ENCODE measurements at regions not wholly inside any gene's neighbourhood (a gene's known extent, or its start where the extent isn't known, plus 50 kb on each side); places are given as distances from the start of the nearest gene placed in this dataset.

- no peak for DNase-seq (ENCODE audit: low spot score)
- in situ Hi-C loops (cut with HindIII; ENCODE audit: low sequenced_read_pairs) = no loop called here
Measured at GRCh38 chr3:164209363-164209762, 868.9 kb downstream of the SI start.

- in situ Hi-C loops (cut with HindIII; ENCODE audit: low sequenced_read_pairs) = no loop called here
- no peak for DNase-seq (ENCODE audit: low spot score)
Measured at GRCh38 chr3:164208821-164209220, 869.5 kb downstream of the SI start.

- in situ Hi-C loops (cut with HindIII; ENCODE audit: low sequenced_read_pairs) = no loop called here
- DNase-seq (ENCODE audit: low spot score) = no peak
Measured at GRCh38 chr3:164208048-164208447, 870.2 kb downstream of the SI start.

GRCh38 chr3:164200053-164200823 lies 878.1 kb downstream of the SI start:
- no peak for DNase-seq (ENCODE audit: low spot score)
- in situ Hi-C loops (cut with HindIII; ENCODE audit: low sequenced_read_pairs) = no loop called here

- no peak for DNase-seq (ENCODE audit: low spot score)
- in situ Hi-C loops (cut with HindIII; ENCODE audit: low sequenced_read_pairs) = no loop called here
Measured at GRCh38 chr3:164196477-164196876, 881.8 kb downstream of the SI start.

GRCh38 chr3:164194842-164195241 lies 883.5 kb downstream of the SI start:
- in situ Hi-C loops (cut with HindIII; ENCODE audit: low sequenced_read_pairs) = no loop called here
- DNase-seq (ENCODE audit: low spot score) = no peak

- DNase-seq (ENCODE audit: low spot score) = no peak
- in situ Hi-C loops (cut with HindIII; ENCODE audit: low sequenced_read_pairs) = no loop called here
Measured at GRCh38 chr3:164192974-164193373, 885.3 kb downstream of the SI start.

GRCh38 chr3:164190566-164190965 lies 887.7 kb downstream of the SI start:
- in situ Hi-C loops (cut with HindIII; ENCODE audit: low sequenced_read_pairs) = no loop called here
- DNase-seq (ENCODE audit: low spot score) = no peak

- no peak for DNase-seq (ENCODE audit: low spot score)
Measured at GRCh38 chr3:164186095-164186494, 892.2 kb downstream of the SI start.

GRCh38 chr3:164179110-164179774 lies 899.1 kb downstream of the SI start:
- DNase-seq (ENCODE audit: low spot score) = no peak
- in situ Hi-C loops (cut with HindIII; ENCODE audit: low sequenced_read_pairs) = no loop called here

More at GRCh38 chr3:164186095-164186494, 892.2 kb downstream of the SI start:
- in situ Hi-C loops (cut with HindIII; ENCODE audit: low sequenced_read_pairs) = no loop called here

GRCh38 chr3:164174059-164174458 lies 904.2 kb downstream of the SI start:
- in situ Hi-C loops (cut with HindIII; ENCODE audit: low sequenced_read_pairs) = no loop called here
- no peak for DNase-seq (ENCODE audit: low spot score)

GRCh38 chr3:164155400-164155799 lies 922.9 kb downstream of the SI start:
- DNase-seq (ENCODE audit: low spot score) = no peak

GRCh38 chr3:164144824-164145223 lies 933.5 kb downstream of the SI start:
- DNase-seq (ENCODE audit: low spot score) = no peak
- in situ Hi-C loops (cut with HindIII; ENCODE audit: low sequenced_read_pairs) = no loop called here

More at GRCh38 chr3:164155400-164155799, 922.9 kb downstream of the SI start:
- in situ Hi-C loops (cut with HindIII; ENCODE audit: low sequenced_read_pairs) = no loop called here

GRCh38 chr3:164132878-164133277 lies 945.4 kb downstream of the SI start:
- no peak for DNase-seq (ENCODE audit: low spot score)
- in situ Hi-C loops (cut with HindIII; ENCODE audit: low sequenced_read_pairs) = no loop called here

GRCh38 chr3:164113371-164114332 lies 964.6 kb downstream of the SI start:
- in situ Hi-C loops (cut with HindIII; ENCODE audit: low sequenced_read_pairs) = no loop called here
- DNase-seq (ENCODE audit: low spot score) = no peak

- in situ Hi-C loops (cut with HindIII; ENCODE audit: low sequenced_read_pairs) = no loop called here
- DNase-seq (ENCODE audit: low spot score) = no peak
Measured at GRCh38 chr3:164096352-164096751, 981.9 kb downstream of the SI start.

GRCh38 chr3:164095949-164096348 lies 982.3 kb downstream of the SI start:
- DNase-seq (ENCODE audit: low spot score) = no peak
- in situ Hi-C loops (cut with HindIII; ENCODE audit: low sequenced_read_pairs) = no loop called here

- in situ Hi-C loops (cut with HindIII; ENCODE audit: low sequenced_read_pairs) = no loop called here
- DNase-seq (ENCODE audit: low spot score) = no peak
Measured at GRCh38 chr3:164095279-164095678, 983.0 kb downstream of the SI start.

GRCh38 chr3:164094546-164094945 lies 983.8 kb downstream of the SI start:
- DNase-seq (ENCODE audit: low spot score) = no peak
- in situ Hi-C loops (cut with HindIII; ENCODE audit: low sequenced_read_pairs) = no loop called here

- in situ Hi-C loops (cut with HindIII; ENCODE audit: low sequenced_read_pairs) = no loop called here
- DNase-seq (ENCODE audit: low spot score) = no peak
Measured at GRCh38 chr3:164080208-164080607, 998.1 kb downstream of the SI start.
